Erythroblast (primary cell): ENCODE measurements at regions not wholly inside any gene's neighbourhood (a gene's known extent, or its start where the extent isn't known, plus 50 kb on each side); places are given as distances from the start of the nearest gene placed in this dataset.

Source experiments
- GATA1 ChIP-seq: IDR thresholded peaks from 2 replicates; pipeline ENCODE4 v1.6.1; 2011; ENCODE audit warnings: low read depth, mild to moderate bottlenecking, control low read depth, low read length, moderate library complexity
- POLR2A ChIP-seq: IDR thresholded peaks from 2 replicates; pipeline ENCODE4 v1.6.1; 2011; ENCODE audit warnings: mild to moderate bottlenecking, low read length

GRCh38 chr19:28155265-28155664 is 1057.7 kb downstream of the UQCRFS1 start:
- TF ChIP-seq POLR2A = no peak
- no peak for TF ChIP-seq GATA1
